HepG2 (cell line): ENCODE measurements at regions not wholly inside any gene's neighbourhood (a gene's known extent, or its start where the extent isn't known, plus 50 kb on each side); places are given as distances from the start of the nearest gene placed in this dataset.

Experiments used
- ELF4 ChIP-seq: sonication (generic); formaldehyde crosslinking; IDR thresholded peaks from 2 replicates; pipeline ENCODE4 v1.5.0; 2020; ENCODE audit warnings: missing genetic modification reagents, mild to moderate bottlenecking, moderate library complexity, borderline replicate concordance
- HMGXB3 ChIP-seq: sonication (generic); formaldehyde crosslinking; IDR thresholded peaks from 2 replicates; pipeline ENCODE4 v1.4.0; 2020; ENCODE audit warnings: missing genetic modification reagents, borderline replicate concordance
- ISX ChIP-seq: sonication (generic); formaldehyde crosslinking; conservative IDR thresholded peaks from 2 replicates; pipeline ENCODE4 v1.5.0; 2020; ENCODE audit warnings: missing genetic modification reagents
- KLF9 ChIP-seq: IDR thresholded peaks from 2 replicates; pipeline ENCODE4 v1.6.1; 2016; ENCODE audit warnings: low read depth
- MLLT10 ChIP-seq: sonication (generic); formaldehyde crosslinking; IDR thresholded peaks from 2 replicates; pipeline ENCODE4 v1.4.0; 2020; ENCODE audit warnings: missing genetic modification reagents
- MXI1 ChIP-seq: IDR thresholded peaks from 3 replicates; pipeline ENCODE4 v1.6.1; 2012; ENCODE audit warnings: low read depth, low read length, inconsistent platforms, borderline replicate concordance
- NCOA2 ChIP-seq: sonication (generic); formaldehyde crosslinking; IDR thresholded peaks from 2 replicates; pipeline ENCODE4 v1.8.0; 2022; ENCODE audit warnings: inconsistent platforms
- REPIN1 ChIP-seq: sonication (generic); formaldehyde crosslinking; IDR thresholded peaks from 2 replicates; pipeline ENCODE4 v1.8.0; 2022; ENCODE audit warnings: missing genetic modification reagents, low read depth, mild to moderate bottlenecking, borderline replicate concordance
- RFX5 ChIP-seq: IDR thresholded peaks from 2 replicates; pipeline ENCODE4 v1.6.1; 2011; ENCODE audit warnings: low read depth, low read length, improper control_type of control experiment
- SIX4 ChIP-seq: sonication (generic); formaldehyde crosslinking; IDR thresholded peaks from 2 replicates; pipeline ENCODE4 v1.4.0; 2020; ENCODE audit warnings: missing genetic modification reagents
- SMC3 ChIP-seq: IDR thresholded peaks from 2 replicates; pipeline ENCODE4 v1.6.1; 2011; ENCODE audit warnings: low read length, improper control_type of control experiment
- YEATS4 ChIP-seq: sonication (generic); formaldehyde crosslinking; IDR thresholded peaks from 2 replicates; pipeline ENCODE4 v1.4.0; 2020; ENCODE audit warnings: missing genetic modification reagents, borderline replicate concordance
- ZNF274 ChIP-seq: sonication (generic); formaldehyde crosslinking; IDR thresholded peaks from 2 replicates; pipeline ENCODE4 v1.5.1; 2020; ENCODE audit warnings: mild to moderate bottlenecking, missing genetic modification reagents
- ZNF296 ChIP-seq: sonication (generic); formaldehyde crosslinking; conservative IDR thresholded peaks from 2 replicates; pipeline ENCODE4 v1.5.0; 2020; ENCODE audit warnings: mild to moderate bottlenecking, missing genetic modification reagents
- ZNF597 ChIP-seq: sonication (generic); formaldehyde crosslinking; IDR thresholded peaks from 2 replicates; pipeline ENCODE4 v1.5.0; 2020; ENCODE audit warnings: missing genetic modification reagents
- ZNF687 ChIP-seq: sonication (generic); formaldehyde crosslinking; IDR thresholded peaks from 2 replicates; pipeline ENCODE4 v1.5.1; 2020; ENCODE audit warnings: mild to moderate bottlenecking, missing genetic modification reagents, moderate library complexity

- TF ChIP-seq HMGXB3 (CRISPR knock-in tag) (no peak), MLLT10 (CRISPR knock-in tag) (no peak), NCOA2 (CRISPR knock-in tag) (no peak), SMC3 (no peak), SIX4 (CRISPR knock-in tag) (no peak), KLF9 (no peak), ZNF274 (CRISPR knock-in tag) (0 out of 2 replicates have a peak, but pooled peaks have one; percentile 15), ELF4 (CRISPR knock-in tag) (no peak), ZNF296 (no peak), RFX5 (no peak), ISX (CRISPR knock-in tag) (no peak), ZNF597 (CRISPR knock-in tag) (no peak), YEATS4 (CRISPR knock-in tag) (no peak), REPIN1 (no peak), MXI1 (no peak), ZNF687 (peak; percentile 37; the same call in 1 of the 2 replicates)
Measured at GRCh38 chr2:43155851-43156411, 70.5 kb downstream of the ZFP36L2 start (continued).
